Stimulated activated CD8-positive, alpha-beta memory T cell treated with anti-CD3 and anti-CD28 coated beads, Interleukin-7, amount 100 ng/mL, for 48 hours (primary cell): ENCODE measurements at regions not wholly inside any gene's neighbourhood (a gene's known extent, or its start where the extent isn't known, plus 50 kb on each side); places are given as distances from the start of the nearest gene placed in this dataset.

Source experiments
- DNase-seq, 2 donors: peaks; one replicate each; pipeline ENCODE4 v3.0.0-alpha.2; 2020; ENCODE audit warnings: low read depth in 1 of 2; ENCODE audit errors: extremely low read depth in 1 of 2

DNA sequence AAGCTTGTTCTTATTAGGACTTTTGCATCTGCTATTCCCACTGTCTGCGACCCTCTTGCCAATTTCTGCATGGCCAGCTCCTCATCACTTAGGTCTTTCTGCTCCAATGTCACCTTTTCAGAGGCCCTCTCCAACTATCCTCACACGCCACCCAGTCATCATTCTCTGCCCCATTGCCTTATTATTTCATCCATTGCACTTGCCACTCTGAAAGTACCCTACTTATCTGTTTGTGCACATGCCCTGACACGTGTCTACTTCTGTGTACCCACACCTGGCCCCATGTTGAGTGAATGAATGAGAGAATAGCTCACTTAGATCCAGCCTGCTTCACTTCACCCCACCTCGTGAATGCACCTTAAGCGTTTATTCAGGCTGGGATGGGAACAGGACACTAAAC lies 218.7 kb upstream of the TBX3 start:
- DNase-seq = no peak

GRCh38 chr12:114901316-114901715 lies 217.3 kb upstream of the TBX3 start:
- DNase-seq = no peak

DNA sequence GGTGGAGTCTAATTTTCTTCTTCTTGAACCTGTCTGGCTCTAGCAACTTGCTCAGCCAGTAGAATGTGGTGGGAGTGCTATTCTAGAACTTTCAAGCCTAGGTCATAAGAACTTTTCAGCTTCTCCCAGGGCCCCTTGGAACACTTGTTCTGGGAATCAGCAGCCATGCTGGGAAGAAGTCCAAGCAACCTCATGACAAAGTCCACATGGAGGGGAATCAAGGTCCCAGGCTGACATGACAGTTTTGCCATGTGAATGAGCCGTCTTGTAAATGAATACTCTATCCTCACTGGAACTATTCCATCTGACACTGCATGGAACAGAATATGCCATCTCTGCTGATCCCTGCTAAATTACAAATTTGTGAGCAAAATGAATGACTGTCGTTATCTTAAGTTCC lies 214.2 kb upstream of the TBX3 start:
- no peak for DNase-seq

- no peak for DNase-seq
These were observed 211.9 kb upstream of the TBX3 start for GRCh38 chr12:114895827-114896226.

DNA sequence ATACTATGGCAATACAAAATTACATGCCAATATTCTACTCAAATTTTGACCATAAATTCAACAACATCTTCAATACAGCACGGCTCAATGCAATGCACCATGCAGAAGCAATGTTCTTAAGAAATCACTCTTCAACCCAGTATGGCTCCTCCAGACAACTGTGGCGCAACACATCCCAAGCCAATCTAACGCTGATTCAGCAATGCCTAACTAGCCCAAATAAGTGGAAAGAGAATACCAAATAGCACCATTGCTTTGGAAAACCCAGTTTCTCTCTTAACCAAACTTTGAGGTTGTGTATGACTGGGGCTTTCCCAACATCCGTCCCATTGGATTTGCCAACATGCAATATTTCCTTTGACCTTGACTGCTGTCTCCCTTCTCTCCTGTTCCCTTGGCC lies 211.1 kb upstream of the TBX3 start:
- no peak for DNase-seq

- DNase-seq = no peak
These were observed 210.1 kb upstream of the TBX3 start for GRCh38 chr12:114894076-114894475.

DNA sequence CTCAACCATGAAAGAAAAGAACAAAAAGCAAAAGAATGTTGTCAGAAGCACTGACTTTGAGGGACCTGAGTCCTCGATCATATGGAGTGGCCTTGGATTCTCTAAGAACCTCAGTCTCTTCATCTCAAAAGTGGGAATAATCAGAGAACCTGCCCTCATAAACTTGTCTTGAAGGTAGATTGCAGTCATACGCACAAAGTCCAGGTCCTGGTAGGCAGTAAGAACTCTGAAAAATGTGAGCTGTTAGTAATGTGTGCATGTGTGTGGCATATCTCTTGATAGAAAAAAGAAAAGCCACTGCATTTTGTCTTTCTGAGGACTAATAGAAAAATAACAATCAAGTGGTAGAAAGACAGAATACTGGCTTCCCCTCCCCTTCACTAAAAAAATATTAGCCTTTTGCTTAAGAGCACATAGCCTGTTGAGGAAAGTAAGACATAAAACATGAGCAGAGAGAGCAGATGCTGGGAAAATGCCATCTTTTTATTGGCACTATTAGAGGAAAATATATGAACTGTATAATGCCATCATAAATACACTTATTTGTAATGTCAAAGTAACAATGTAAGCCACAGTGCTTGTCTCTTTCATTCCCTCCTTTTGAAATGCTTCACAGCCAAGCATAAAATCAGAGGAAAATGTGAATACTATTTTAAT lies 205.1 kb upstream of the TBX3 start:
- no peak for DNase-seq

GRCh38 chr12:114888448-114888847 lies 204.5 kb upstream of the TBX3 start:
- no peak for DNase-seq

DNA sequence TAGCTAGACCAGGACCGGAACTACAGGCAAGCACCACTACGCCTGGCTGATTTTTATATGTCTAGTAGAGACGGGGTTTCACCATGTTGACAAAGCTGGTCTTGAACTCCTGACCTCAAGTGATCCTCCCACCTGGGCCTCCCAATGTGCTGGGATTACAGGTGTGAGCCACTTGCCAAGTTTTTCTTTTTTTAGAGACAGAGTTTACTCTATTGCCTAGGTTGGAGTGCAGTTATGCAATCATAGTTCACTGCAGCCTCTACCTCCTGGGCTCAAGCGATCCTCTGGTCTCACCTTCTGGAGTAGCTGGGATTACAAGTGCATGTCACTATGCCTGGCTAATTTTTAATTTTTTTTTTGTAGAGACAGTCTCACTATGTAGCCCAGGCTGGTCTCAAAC lies 201.5 kb upstream of the TBX3 start:
- DNase-seq = no peak

DNA sequence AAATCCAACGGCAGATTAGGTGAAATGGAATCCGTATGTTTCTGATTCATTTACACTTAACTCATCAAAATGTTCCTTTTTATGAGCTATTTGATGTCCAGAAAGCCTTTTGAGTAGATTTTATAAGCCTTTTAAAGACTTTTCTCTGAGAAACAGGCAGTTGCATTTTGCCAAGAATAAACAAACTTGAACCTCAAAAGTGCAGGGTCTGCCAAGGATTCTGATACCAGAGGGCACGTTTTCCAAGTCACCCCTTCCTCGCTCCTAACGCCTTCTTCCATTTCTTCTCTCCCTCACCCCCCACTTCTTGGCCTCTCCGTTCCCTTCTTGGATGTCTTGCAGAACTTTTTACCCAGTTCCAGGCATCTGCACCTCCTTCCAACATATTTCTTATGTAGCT lies 200.6 kb upstream of the TBX3 start:
- no peak for DNase-seq

DNA sequence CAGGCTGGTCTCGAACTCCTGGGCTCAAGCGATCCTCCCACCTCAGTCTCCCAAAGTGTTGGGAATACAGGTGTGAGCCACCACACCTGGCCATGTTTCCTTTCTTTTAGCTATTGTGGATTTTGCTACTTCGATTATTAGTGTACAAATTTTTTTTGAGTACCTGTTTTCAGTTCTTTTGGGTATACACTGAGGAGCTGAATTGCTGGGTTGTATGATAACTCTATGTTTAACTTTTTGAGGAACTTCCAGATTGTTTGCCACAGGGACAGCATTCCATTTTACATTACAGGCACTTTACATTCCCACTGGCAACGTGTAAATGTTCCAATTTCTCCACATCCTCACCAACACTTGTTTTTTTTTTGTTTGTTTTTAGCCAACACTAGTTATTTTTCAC lies 198.1 kb upstream of the TBX3 start:
- no peak for DNase-seq

DNA sequence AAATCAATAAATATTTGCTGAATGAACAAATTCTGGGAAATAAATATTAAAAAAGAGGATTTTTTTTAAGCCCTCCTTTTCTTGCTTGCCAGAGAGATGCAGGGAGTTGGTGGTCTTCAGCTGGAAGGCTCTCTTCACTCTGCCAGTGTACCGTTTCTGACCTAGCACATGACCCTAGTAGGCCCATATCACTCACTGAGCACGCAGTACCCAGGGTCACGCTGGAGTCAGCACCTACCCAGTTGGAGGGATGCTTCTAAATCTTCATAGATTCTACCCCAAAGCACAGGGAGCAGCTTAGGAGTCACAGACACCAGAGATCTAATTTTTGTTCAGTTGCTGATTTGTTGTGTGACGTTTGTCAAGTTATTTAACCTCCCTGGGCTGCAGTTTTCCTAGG lies 195.4 kb upstream of the TBX3 start:
- no peak for DNase-seq

DNA sequence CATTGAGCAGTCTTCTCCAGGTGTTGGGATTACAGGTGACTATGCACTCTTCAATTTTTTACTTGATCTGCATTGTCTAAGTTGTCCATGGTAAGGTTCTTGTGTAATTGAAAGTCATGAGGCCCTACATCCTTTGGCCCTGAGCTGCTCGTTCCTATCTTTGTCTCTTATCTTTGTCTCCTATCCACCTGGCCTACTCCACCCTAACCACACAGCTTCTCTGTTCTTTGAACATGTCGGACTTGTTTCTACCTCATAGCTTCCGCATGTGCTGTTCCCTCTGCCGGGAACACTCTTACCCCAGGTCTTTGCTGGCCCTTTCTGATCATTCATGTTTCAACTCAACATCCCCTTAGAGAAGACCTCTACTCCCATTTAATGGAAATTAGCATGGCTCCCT lies 194.8 kb upstream of the TBX3 start:
- no peak for DNase-seq

DNA sequence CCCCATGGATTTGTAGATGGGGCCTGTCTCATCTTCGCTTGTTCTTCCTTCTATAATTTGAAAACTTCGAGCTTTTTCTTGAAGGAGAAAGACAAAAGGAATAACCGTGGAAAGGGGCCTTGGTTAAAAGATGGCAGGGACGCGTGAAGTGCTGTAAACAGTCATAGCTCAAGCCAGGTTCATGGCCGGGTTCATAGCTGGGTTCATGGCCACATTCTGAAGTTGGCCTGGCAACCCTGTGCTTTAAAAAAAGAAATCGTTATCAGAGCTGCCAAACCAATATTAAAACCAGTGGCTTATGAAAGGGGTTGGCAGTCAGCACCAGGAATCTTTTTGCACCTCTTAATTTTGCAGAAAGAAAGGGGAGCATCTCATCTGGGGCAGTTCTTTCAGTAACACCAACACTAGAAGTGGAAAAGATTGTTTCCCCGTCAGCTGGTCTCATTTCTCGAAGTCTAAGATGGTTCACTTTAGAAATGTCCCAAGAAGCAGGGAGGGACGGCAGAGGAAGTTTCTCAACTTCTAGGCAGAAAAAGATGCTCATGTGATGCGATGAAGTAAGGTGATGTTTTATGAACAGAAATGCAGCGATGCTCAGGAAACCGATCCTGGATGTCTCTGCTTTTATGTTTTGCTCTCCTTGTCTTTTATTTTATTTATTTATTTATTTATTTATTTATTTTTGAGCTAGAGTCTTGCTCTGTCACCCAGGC lies 193.1 kb upstream of the TBX3 start:
- DNase-seq = no peak

DNA sequence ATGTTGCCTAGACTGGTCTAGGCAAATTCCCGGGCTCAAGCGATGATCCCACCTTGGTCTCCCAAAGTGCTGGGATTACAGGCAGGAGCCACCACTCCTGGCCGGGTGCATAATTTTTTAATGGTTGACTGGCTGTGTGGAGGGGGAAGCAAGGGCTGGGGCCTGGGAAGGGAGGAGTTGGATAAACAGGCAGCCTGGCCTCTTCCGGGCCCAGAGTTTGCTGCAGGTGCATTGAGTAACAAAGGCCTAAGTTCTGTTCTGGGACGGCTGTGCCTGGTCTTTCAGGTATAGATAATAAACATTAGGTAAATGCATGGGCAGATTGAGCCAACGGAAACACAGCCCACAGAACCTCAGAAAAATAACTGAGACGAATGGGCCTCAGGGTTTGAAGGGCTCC lies 191.3 kb upstream of the TBX3 start:
- no peak for DNase-seq

- no peak for DNase-seq
These were observed 189.7 kb upstream of the TBX3 start for GRCh38 chr12:114873656-114874055.

DNA sequence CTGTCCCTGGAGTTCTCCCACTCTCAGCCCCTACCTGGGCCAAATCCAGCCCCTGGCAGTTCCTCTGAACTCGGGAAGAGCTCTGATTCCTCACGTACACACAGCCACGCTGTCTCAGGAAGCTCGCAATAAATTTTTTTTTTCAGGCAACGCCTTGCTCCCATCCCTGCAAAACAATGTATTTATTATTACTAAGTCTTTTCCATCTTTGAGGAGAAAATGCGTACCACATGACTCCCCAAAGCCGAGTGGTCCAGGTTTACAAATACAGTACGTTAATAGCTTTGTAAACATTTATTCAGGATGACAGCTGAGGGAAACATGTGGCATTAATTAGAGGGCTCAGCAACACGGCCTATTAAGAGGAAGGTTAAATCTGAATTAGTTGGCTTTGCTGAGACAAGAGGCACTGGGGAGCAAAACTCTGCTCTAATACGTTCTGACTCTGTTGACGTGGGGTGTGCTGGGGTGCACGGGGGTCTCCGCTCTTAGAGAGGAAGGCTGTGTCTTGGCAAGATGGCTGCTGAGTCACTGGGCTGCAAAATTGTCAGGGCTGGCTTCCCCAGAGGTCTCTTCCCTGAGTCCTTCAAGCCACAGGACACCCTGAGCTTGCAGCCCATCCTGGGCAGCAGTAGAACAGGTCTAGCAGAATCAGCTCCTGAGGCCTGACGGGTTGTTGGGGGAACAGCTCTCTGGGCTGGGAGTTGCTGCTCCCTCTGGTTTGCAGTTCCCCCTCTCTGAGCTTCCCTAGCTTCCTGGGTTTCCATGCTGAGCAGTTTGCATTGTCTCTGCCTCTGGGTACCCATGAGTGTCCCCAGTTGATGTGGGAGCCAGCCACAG lies 185.2 kb upstream of the TBX3 start:
- no peak for DNase-seq

GRCh38 chr12:114866331-114866730 lies 182.4 kb upstream of the TBX3 start:
- no peak for DNase-seq

DNA sequence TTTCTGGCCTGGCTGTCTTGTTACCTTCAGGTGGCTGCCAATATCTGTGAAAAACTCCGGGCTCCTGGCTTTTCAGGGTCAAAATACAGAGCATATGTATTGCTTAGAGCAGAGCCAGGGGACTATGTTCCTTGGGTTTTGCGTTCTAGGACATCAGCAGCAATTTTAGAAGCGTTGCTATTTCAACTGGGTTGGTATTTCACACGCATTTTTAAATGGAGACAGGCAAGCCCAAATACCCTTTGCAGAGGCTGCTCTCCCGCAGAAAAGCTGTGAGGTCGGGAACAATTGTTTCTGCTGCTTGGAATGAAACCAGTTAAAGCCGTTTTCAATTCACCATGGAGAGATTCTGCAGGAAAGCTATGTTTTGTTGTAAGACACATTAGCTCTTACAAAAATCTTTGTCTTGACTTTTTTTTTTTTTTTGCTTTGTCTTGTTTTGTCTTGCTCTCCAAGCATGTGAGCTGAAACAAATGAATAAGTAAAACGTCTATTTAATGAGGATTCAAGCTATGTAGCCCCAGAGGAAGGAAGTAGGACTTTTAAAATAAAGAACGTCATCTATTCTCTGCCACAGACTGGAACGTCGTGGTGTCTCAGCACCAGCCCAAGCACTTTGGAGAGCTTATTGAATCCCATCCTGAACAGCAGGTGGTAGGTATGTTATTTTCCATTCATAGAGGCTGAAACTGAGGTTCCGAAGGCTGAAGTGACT lies 181.0 kb upstream of the TBX3 start:
- no peak for DNase-seq

- DNase-seq = no peak
These were observed 179.9 kb upstream of the TBX3 start for GRCh38 chr12:114863911-114864310.

- no peak for DNase-seq
These were observed 177.0 kb upstream of the TBX3 start for GRCh38 chr12:114860969-114861368.
